Fibroblast of lung (primary cell): ENCODE measurements at regions not wholly inside any gene's neighbourhood (a gene's known extent, or its start where the extent isn't known, plus 50 kb on each side); places are given as distances from the start of the nearest gene placed in this dataset.

Source experiments
- DNase-seq, 2 donors: peaks; one replicate each; pipeline versions ENCODE4 v3.0.0 to v3.0.0-alpha.2; 2010; ENCODE audit warnings: low read depth in 2 of 2
- H2AFZ ChIP-seq: 2 replicates; pipeline ENCODE4 v1.5.1; 2012; ENCODE audit warnings: low read length, control low read depth, inconsistent platforms
- H3K27ac ChIP-seq: 2 replicates; pipeline ENCODE4 v1.5.1; 2011; ENCODE audit warnings: low read length, control low read depth; ENCODE audit not compliant: insufficient read depth
- H3K27me3 ChIP-seq: 2 replicates; pipeline ENCODE4 v1.5.1; 2011; ENCODE audit warnings: mild to moderate bottlenecking, low read length; ENCODE audit not compliant: control insufficient read depth, insufficient read depth
- H3K36me3 ChIP-seq: 2 replicates; pipeline ENCODE4 v1.5.1; 2011; ENCODE audit warnings: low read length; ENCODE audit not compliant: control insufficient read depth, insufficient read depth
- H3K4me1 ChIP-seq: 2 replicates; pipeline ENCODE4 v1.5.1; 2011; ENCODE audit warnings: low read length; ENCODE audit not compliant: control insufficient read depth, insufficient read depth; ENCODE audit errors: extremely low read depth
- H3K4me2 ChIP-seq: 2 replicates; pipeline ENCODE4 v1.5.1; 2011; ENCODE audit warnings: low read length, control low read depth; ENCODE audit not compliant: insufficient read depth; ENCODE audit errors: extremely low read depth
- H3K4me3 ChIP-seq, 4 experiments: fragments of 200-600 bp in 1 of 4; sonication (generic) in 1 of 4; replicated peaks in 1 of 4; 2 replicates each; pipeline ENCODE4 v1.5.1; 2011 to 2016; ENCODE audit warnings: low read length in 4 of 4, low read depth in 3 of 4, mild to moderate bottlenecking in 3 of 4, control low read depth in 2 of 4, inconsistent platforms in 1 of 4, mixed read lengths in 1 of 4; ENCODE audit not compliant: insufficient read depth in 1 of 4; ENCODE audit errors: control extremely low read depth in 1 of 4
- H3K79me2 ChIP-seq: 2 replicates; pipeline ENCODE4 v1.5.1; 2012; ENCODE audit warnings: mild to moderate bottlenecking, low read length, inconsistent platforms; ENCODE audit not compliant: control insufficient read depth, insufficient read depth
- H3K9ac ChIP-seq: 2 replicates; pipeline ENCODE4 v1.5.1; 2011; ENCODE audit warnings: mild to moderate bottlenecking, low read length, control low read depth; ENCODE audit not compliant: insufficient read depth
- H3K9me3 ChIP-seq: 2 replicates; pipeline ENCODE4 v1.5.1; 2012; ENCODE audit warnings: low read depth, low read length; ENCODE audit not compliant: control insufficient read depth, insufficient read depth
- H4K20me1 ChIP-seq: 2 replicates; pipeline ENCODE4 v1.5.1; 2011; ENCODE audit warnings: low read length; ENCODE audit not compliant: control insufficient read depth, insufficient read depth; ENCODE audit errors: extremely low read depth
- CTCF ChIP-seq, 2 donors: IDR thresholded peaks in 1 of 2; conservative IDR thresholded peaks in 1 of 2; 1 replicate in 1 of 2; 2 replicates in 1 of 2; pipeline ENCODE4 v1.5.1; 2011 to 2012; ENCODE audit warnings: low read length in 2 of 2, control low read depth in 1 of 2, inconsistent platforms in 1 of 2, low read depth in 1 of 2, mild to moderate bottlenecking in 1 of 2
- EZH2 ChIP-seq: IDR thresholded peaks from 2 replicates; pipeline ENCODE4 v1.5.1; 2012; ENCODE audit warnings: low read length, control low read depth, mild to moderate bottlenecking; ENCODE audit errors: missing control alignments

GRCh38 chr12:58097741-58098140 is 156.4 kb downstream of the ATP23 start:
- no peaks in the 10 kb centered on the region for H3K9me3 ChIP-seq
- no peak for DNase-seq
- H2AFZ ChIP-seq: no peak overlapping the region
- H3K4me3 ChIP-seq: no peak overlapping the region
- H3K27ac ChIP-seq: no peak overlapping the region
- no peaks in the 10 kb centered on the region for H3K79me2 ChIP-seq
- TF ChIP-seq CTCF (conservative IDR thresholded peaks at IDR 0.05 in 1 of 2, IDR thresholded peaks at IDR 0.05 in 1 of 2; ENCODE audit: low read depth in 1 of 2, low read length in 2 of 2) (no peak), EZH2 (no peak)
- H3K9ac ChIP-seq: no peak overlapping the region
- H4K20me1 ChIP-seq: no peaks in the 10 kb centered on the region
- no peaks in the 10 kb centered on the region for H3K36me3 ChIP-seq
- H3K4me1 ChIP-seq: no peaks in the 10 kb centered on the region
- H3K4me2 ChIP-seq: no peak overlapping the region
- no peaks in the 10 kb centered on the region for H3K27me3 ChIP-seq

- no peaks in the 10 kb centered on the region for H3K36me3 ChIP-seq
- TF ChIP-seq EZH2 (no peak), CTCF (conservative IDR thresholded peaks at IDR 0.05 in 1 of 2, IDR thresholded peaks at IDR 0.05 in 1 of 2; ENCODE audit: low read depth in 1 of 2, low read length in 2 of 2) (no peak)
- H4K20me1 ChIP-seq: no peaks in the 10 kb centered on the region
- no peak overlapping the region for H3K9ac ChIP-seq
- H3K27ac ChIP-seq: no peak overlapping the region
- H3K9me3 ChIP-seq: no peaks in the 10 kb centered on the region
- no peaks in the 10 kb centered on the region for H3K27me3 ChIP-seq
- no peaks in the 10 kb centered on the region for H3K79me2 ChIP-seq
- no peak for DNase-seq
- H3K4me2 ChIP-seq: no peak overlapping the region
- H3K4me3 ChIP-seq: no peak overlapping the region
- H2AFZ ChIP-seq: no peak overlapping the region
- H3K4me1 ChIP-seq: no peaks in the 10 kb centered on the region
Observed at GRCh38 chr12:58099476-58099875, 158.1 kb downstream of the ATP23 start.

GRCh38 chr12:58104351-58104755 is 163.0 kb downstream of the ATP23 start:
- no peaks in the 10 kb centered on the region for H3K79me2 ChIP-seq
- TF ChIP-seq EZH2 (no peak), CTCF (conservative IDR thresholded peaks at IDR 0.05 in 1 of 2, IDR thresholded peaks at IDR 0.05 in 1 of 2; ENCODE audit: low read depth in 1 of 2, low read length in 2 of 2) (no peak)
- H3K9ac ChIP-seq: no peak overlapping the region
- H3K36me3 ChIP-seq: no peaks in the 10 kb centered on the region
- H3K4me2 ChIP-seq: no peak overlapping the region
- H2AFZ ChIP-seq: no peak overlapping the region
- DNase-seq: no peak
- H3K4me1 ChIP-seq: no peaks in the 10 kb centered on the region
- no peak overlapping the region for H3K27ac ChIP-seq
- H4K20me1 ChIP-seq: no peaks in the 10 kb centered on the region
- no peak overlapping the region for H3K4me3 ChIP-seq
- H3K27me3 ChIP-seq: no peaks in the 10 kb centered on the region
- no peaks in the 10 kb centered on the region for H3K9me3 ChIP-seq
